Vagina (tissue), 2 donors: ENCODE measurements at regions not wholly inside any gene's neighbourhood (a gene's known extent, or its start where the extent isn't known, plus 50 kb on each side); places are given as distances from the start of the nearest gene placed in this dataset.

ENCODE experiments used
- DNase-seq, 2 donors: peaks; one replicate each; pipeline ENCODE4 v3.0.0-alpha.2; 2017; ENCODE audit errors: extremely low spot score in 2 of 2
- H3K27ac ChIP-seq: fragments of 200-600 bp; sonication (generic); one replicate; pipeline ENCODE4 v1.5.1; 2019
- H3K27me3 ChIP-seq: fragments of 200-600 bp; sonication (generic); one replicate; pipeline ENCODE4 v1.5.1; 2019
- H3K36me3 ChIP-seq, 2 donors: fragments of 200-600 bp; sonication (generic); one replicate each; pipeline ENCODE4 v1.5.1; 2017 to 2019
- H3K4me1 ChIP-seq: fragments of 200-600 bp; sonication (generic); one replicate; pipeline ENCODE4 v1.5.1; 2019
- H3K4me3 ChIP-seq, 2 donors: fragments of 200-600 bp; sonication (generic); 1 replicate in 1 of 2; 2 replicates in 1 of 2; pipeline ENCODE4 v1.5.1; 2016 to 2019
- H3K9me3 ChIP-seq: fragments of 200-600 bp; sonication (generic); one replicate; pipeline ENCODE4 v1.5.1; 2019
- CTCF ChIP-seq, 3 experiments: fragments of 450-650 bp in 2 of 3; fragments of 200-600 bp in 1 of 3; sonication (generic) in 1 of 3; IDR thresholded peaks; one replicate each; pipeline ENCODE4 v1.5.1; 2017 to 2019; ENCODE audit warnings: antibody characterized with exemption in 3 of 3, mild to moderate bottlenecking in 2 of 3, moderate library complexity in 2 of 3
- POLR2A ChIP-seq, 2 donors: fragments of 450-650 bp; IDR thresholded peaks; one replicate each; pipeline ENCODE4 v1.6.1; 2017; ENCODE audit warnings: antibody characterized with exemption in 2 of 2, mild to moderate bottlenecking in 2 of 2, moderate library complexity in 2 of 2
- POLR2AphosphoS5 ChIP-seq, 2 donors: sonication (generic); formaldehyde crosslinking; IDR thresholded peaks; one replicate each; pipeline ENCODE4 v1.9.0; 2017; ENCODE audit warnings: antibody characterized with exemption in 2 of 2, mild to moderate bottlenecking in 2 of 2, low read depth in 1 of 2; ENCODE audit not compliant: insufficient read depth in 1 of 2
- intact Hi-C: fragments of 100-400 bp; cut with DNase I; formaldehyde crosslinking; loops from one replicate; pipeline ENCODE4 v1.15.1; 2023

GRCh38 chr13:44011036-44011435 lies 131.3 kb downstream of the LACC1 start:
- intact Hi-C loops: no loop called here
- Histone ChIP-seq H3K27me3 (no peaks in the 10 kb centered on the region), H3K27ac (no peak overlapping the region), H3K9me3 (no peaks in the 10 kb centered on the region), H3K4me1 (peaks cover 7% of the 10 kb centered on the region), H3K4me3 (no peak overlapping the region), H3K36me3 (no peaks in the 10 kb centered on the region)
- TF ChIP-seq POLR2A (IDR thresholded peaks at IDR 0.05): no peak
- TF ChIP-seq CTCF (IDR thresholded peaks at IDR 0.05): no peak
- TF ChIP-seq POLR2AphosphoS5 (IDR thresholded peaks at IDR 0.05; ENCODE audit: insufficient read depth in 1 of 2, low read depth in 1 of 2): no peak
- DNase-seq: no peak

- intact Hi-C loops: no loop called here
- H3K27me3 ChIP-seq: no peaks in the 10 kb centered on the region
- H3K4me1 ChIP-seq: peaks cover 7% of the 10 kb centered on the region
- H3K9me3 ChIP-seq: no peaks in the 10 kb centered on the region
- TF ChIP-seq POLR2A (IDR thresholded peaks at IDR 0.05): no peak
- TF ChIP-seq POLR2AphosphoS5 (IDR thresholded peaks at IDR 0.05; ENCODE audit: insufficient read depth in 1 of 2, low read depth in 1 of 2): no peak
- TF ChIP-seq CTCF (IDR thresholded peaks at IDR 0.05): no peak
- H3K27ac ChIP-seq: peak overlapping the region; percentile 63
- H3K36me3 ChIP-seq: no peaks in the 10 kb centered on the region
- no peak for DNase-seq
- H3K4me3 ChIP-seq: no peak overlapping the region
Observed at GRCh38 chr13:44012910-44013757, 133.4 kb downstream of the LACC1 start.

GRCh38 chr13:44013758-44014291 lies 134.1 kb downstream of the LACC1 start:
- H3K27ac ChIP-seq: peak overlapping the region; percentile 63
- H3K36me3 ChIP-seq: no peaks in the 10 kb centered on the region
- peaks cover 7% of the 10 kb centered on the region for H3K4me1 ChIP-seq
- H3K4me3 ChIP-seq: no peak overlapping the region
- TF ChIP-seq POLR2AphosphoS5 (IDR thresholded peaks at IDR 0.05; ENCODE audit: insufficient read depth in 1 of 2, low read depth in 1 of 2) (peak in 1 of 2 donors; percentile 70), POLR2A (IDR thresholded peaks at IDR 0.05) (no peak)
- intact Hi-C loops: no loop called here
- no peaks in the 10 kb centered on the region for H3K9me3 ChIP-seq
- no peaks in the 10 kb centered on the region for H3K27me3 ChIP-seq
- DNase-seq: no peak

GRCh38 chr13:44014501-44014900 lies 134.8 kb downstream of the LACC1 start:
- no peaks in the 10 kb centered on the region for H3K36me3 ChIP-seq
- no peaks in the 10 kb centered on the region for H3K9me3 ChIP-seq
- no peak overlapping the region for H3K4me3 ChIP-seq
- no peaks in the 10 kb centered on the region for H3K27me3 ChIP-seq
- peaks cover 7% of the 10 kb centered on the region for H3K4me1 ChIP-seq
- peak overlapping the region; percentile 63 for H3K27ac ChIP-seq
- intact Hi-C loops: no loop called here
- TF ChIP-seq POLR2AphosphoS5 (IDR thresholded peaks at IDR 0.05; ENCODE audit: insufficient read depth in 1 of 2, low read depth in 1 of 2) (no peak), POLR2A (IDR thresholded peaks at IDR 0.05) (no peak), CTCF (IDR thresholded peaks at IDR 0.05) (no peak)
- DNase-seq: no peak

GRCh38 chr13:44015118-44015517 lies 135.4 kb downstream of the LACC1 start:
- TF ChIP-seq POLR2AphosphoS5 (IDR thresholded peaks at IDR 0.05; ENCODE audit: insufficient read depth in 1 of 2, low read depth in 1 of 2) (no peak), POLR2A (IDR thresholded peaks at IDR 0.05) (no peak), CTCF (IDR thresholded peaks at IDR 0.05) (no peak)
- Histone ChIP-seq H3K4me3 (no peak overlapping the region), H3K36me3 (no peaks in the 10 kb centered on the region), H3K27me3 (no peaks in the 10 kb centered on the region), H3K9me3 (no peaks in the 10 kb centered on the region), H3K27ac (peak overlapping the region; percentile 10), H3K4me1 (peaks cover 7% of the 10 kb centered on the region)
- DNase-seq: no peak
- intact Hi-C loops: no loop called here
